ENCODE measurements at regions not wholly inside any gene's neighbourhood (a gene's known extent, or its start where the extent isn't known, plus 50 kb on each side); places are given as distances from the start of the nearest gene placed in this dataset.

GRCh38 chr9:105150991-105151685 lies 93.3 kb upstream of the SLC44A1 start:
- DNase-seq: no peak

- no peak for DNase-seq
These were observed 92.8 kb upstream of the SLC44A1 start for GRCh38 chr9:105151686-105151995.

- DNase-seq: no peak
These were observed 89.7 kb upstream of the SLC44A1 start for GRCh38 chr9:105154723-105155191.

- peak; percentile 16 for DNase-seq
These were observed 87.3 kb upstream of the SLC44A1 start for GRCh38 chr9:105157171-105157583.

GRCh38 chr9:105158020-105158419 lies 86.4 kb upstream of the SLC44A1 start:
- DNase-seq: no peak

- no peak for DNase-seq
These were observed 85.6 kb upstream of the SLC44A1 start for GRCh38 chr9:105158898-105159297.

GRCh38 chr9:105168870-105169319 lies 75.6 kb upstream of the SLC44A1 start:
- DNase-seq: no peak

GRCh38 chr9:105171076-105171475 lies 73.4 kb upstream of the SLC44A1 start:
- DNase-seq: no peak

- DNase-seq: no peak
These were observed 72.9 kb upstream of the SLC44A1 start for GRCh38 chr9:105171589-105171988.

- no peak for DNase-seq
These were observed 72.0 kb upstream of the SLC44A1 start for GRCh38 chr9:105172436-105172835.

GRCh38 chr9:105173306-105173705 lies 71.1 kb upstream of the SLC44A1 start:
- no peak for DNase-seq

GRCh38 chr9:105173826-105174225 lies 70.6 kb upstream of the SLC44A1 start:
- no peak for DNase-seq

GRCh38 chr9:105176194-105176593 lies 68.3 kb upstream of the SLC44A1 start:
- no peak for DNase-seq

- DNase-seq: no peak
These were observed 66.4 kb upstream of the SLC44A1 start for GRCh38 chr9:105178076-105178475.

- DNase-seq: no peak
These were observed 56.7 kb upstream of the SLC44A1 start for GRCh38 chr9:105187781-105188180.

GRCh38 chr9:105188746-105189145 lies 55.7 kb upstream of the SLC44A1 start:
- DNase-seq: no peak

- no peak for DNase-seq
These were observed 52.8 kb upstream of the SLC44A1 start for GRCh38 chr9:105191508-105192121.

- DNase-seq: no peak
These were observed 50.9 kb upstream of the SLC44A1 start for GRCh38 chr9:105193560-105193959.

- no peak for DNase-seq
These were observed 50.2 kb upstream of the SLC44A1 start for GRCh38 chr9:105194234-105194633.
